NT2/D1 (cell line): ENCODE measurements at regions not wholly inside any gene's neighbourhood (a gene's known extent, or its start where the extent isn't known, plus 50 kb on each side); places are given as distances from the start of the nearest gene placed in this dataset.

Source experiments
- DNase-seq: peaks from one replicate; pipeline ENCODE4 v3.0.0-alpha.2; 2011; ENCODE audit warnings: low read depth, low spot score
- H3K27me3 ChIP-seq: 2 replicates; pipeline ENCODE4 v1.6.0; 2011; ENCODE audit warnings: mild to moderate bottlenecking; ENCODE audit not compliant: insufficient read length, insufficient read depth
- H3K36me3 ChIP-seq: 2 replicates; pipeline ENCODE4 v1.6.1; 2011; ENCODE audit warnings: mild to moderate bottlenecking, low read length, mixed read lengths; ENCODE audit not compliant: insufficient read depth, insufficient read length
- H3K4me1 ChIP-seq: 2 replicates; pipeline ENCODE4 v1.5.1; 2011; ENCODE audit not compliant: insufficient read depth, insufficient read length
- H3K4me3 ChIP-seq: 2 replicates; pipeline ENCODE4 v1.5.1; 2011; ENCODE audit warnings: low read depth; ENCODE audit not compliant: insufficient read length
- H3K9ac ChIP-seq: 2 replicates; pipeline ENCODE4 v1.6.0; 2011; ENCODE audit warnings: low read depth; ENCODE audit not compliant: insufficient read length
- H3K9me3 ChIP-seq: 2 replicates; pipeline ENCODE4 v1.5.1; 2011; ENCODE audit warnings: mild to moderate bottlenecking, low read length; ENCODE audit not compliant: insufficient read depth
- SUZ12 ChIP-seq: IDR thresholded peaks from 2 replicates; pipeline ENCODE4 v1.6.1; 2011; ENCODE audit not compliant: insufficient read length, insufficient read depth; ENCODE audit errors: extremely low read depth
- YY1 ChIP-seq: IDR thresholded peaks from 2 replicates; pipeline ENCODE4 v1.6.1; 2011; ENCODE audit not compliant: insufficient read length, insufficient read depth
- ZNF274 ChIP-seq: IDR thresholded peaks from 2 replicates; pipeline ENCODE4 v1.6.1; 2011; ENCODE audit warnings: mild to moderate bottlenecking, low read depth, low read length

DNA sequence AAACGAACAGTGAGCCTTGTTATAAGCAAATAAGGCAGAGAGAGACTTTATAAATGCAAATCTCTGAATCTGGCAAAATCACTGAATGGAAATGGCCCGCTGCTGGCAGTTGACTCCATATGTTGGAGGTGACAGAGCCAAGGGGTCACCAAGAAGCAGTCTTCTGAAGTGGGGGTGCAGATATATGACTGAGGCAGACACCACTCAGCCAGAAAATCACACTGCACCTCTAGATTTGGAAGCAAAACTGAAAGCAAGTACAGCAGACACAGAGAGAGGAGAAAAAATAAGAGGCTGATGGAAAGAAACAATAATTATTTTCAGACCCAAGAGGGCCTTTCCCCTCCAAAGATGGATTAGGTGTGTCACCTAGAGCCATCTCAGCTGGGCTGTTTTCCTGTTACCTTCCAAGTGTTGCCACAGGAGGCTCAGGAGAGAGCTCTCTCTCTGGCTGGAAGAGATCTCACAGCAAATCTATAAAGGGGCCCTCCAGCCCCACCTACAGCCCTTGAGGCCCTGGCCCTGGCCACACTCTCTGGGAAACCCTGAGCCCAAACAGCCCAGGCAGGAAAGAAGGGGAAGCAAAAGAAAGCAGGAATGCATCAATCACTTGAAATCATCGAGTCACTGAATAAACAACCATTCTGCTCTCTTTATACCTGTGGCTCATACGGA is 585.1 kb upstream of the PSMD7 start:
- Histone ChIP-seq H3K9ac (no peak overlapping the region), H3K4me3 (no peak overlapping the region), H3K36me3 (no peaks in the 10 kb centered on the region), H3K27me3 (no peaks in the 10 kb centered on the region), H3K4me1 (peaks cover 2% of the 10 kb centered on the region), H3K9me3 (no peaks in the 10 kb centered on the region)
- TF ChIP-seq ZNF274 = no peak
- no peak for TF ChIP-seq SUZ12
- TF ChIP-seq YY1 = no peak
- no peak for DNase-seq

DNA sequence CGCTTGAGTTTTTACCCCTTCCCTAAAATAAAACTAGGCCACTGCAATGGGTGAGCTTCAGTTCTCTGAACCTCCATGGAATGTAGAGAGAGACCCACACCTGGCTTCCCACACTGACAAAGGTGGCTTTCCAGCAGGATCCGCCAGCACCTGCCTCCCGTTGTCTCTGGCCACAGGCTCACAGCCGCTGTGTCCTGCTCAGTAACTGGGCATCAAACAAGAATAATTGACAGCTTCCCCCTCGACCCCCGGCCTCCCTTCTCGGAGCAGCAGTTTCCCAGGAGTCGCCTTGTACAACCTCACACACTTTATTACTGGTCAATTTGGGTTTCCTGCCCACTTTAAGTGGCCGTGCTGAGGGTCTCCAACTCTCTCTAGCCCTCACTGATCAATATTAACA is 586.1 kb upstream of the PSMD7 start:
- no peaks in the 10 kb centered on the region for H3K36me3 ChIP-seq
- H3K9ac ChIP-seq = no peak overlapping the region
- no peak for DNase-seq
- H3K4me3 ChIP-seq = no peak overlapping the region
- no peaks in the 10 kb centered on the region for H3K9me3 ChIP-seq
- H3K4me1 ChIP-seq = peaks cover 2% of the 10 kb centered on the region
- no peaks in the 10 kb centered on the region for H3K27me3 ChIP-seq
- TF ChIP-seq SUZ12 (no peak), YY1 (no peak), ZNF274 (no peak)

DNA sequence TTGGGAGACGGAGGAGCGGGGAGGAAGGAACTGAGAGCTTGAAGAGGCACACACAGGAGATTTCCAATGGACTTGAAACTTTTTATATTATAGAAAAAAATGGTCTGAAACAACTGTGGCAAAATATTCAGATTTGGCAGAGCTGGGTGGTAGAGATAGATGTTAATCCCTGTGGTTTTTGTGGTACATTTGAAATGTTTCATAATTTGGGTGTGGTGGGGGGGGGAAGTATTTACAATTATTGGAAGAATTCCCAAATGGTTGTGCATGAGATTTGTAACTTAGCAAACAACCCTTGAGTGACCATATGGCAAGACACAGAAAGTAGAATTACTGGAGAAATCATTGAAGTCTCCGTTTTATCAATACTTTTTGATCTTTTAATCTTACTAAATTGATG is 588.8 kb upstream of the PSMD7 start:
- Histone ChIP-seq H3K9ac (no peak overlapping the region), H3K36me3 (no peaks in the 10 kb centered on the region), H3K27me3 (no peaks in the 10 kb centered on the region), H3K4me3 (no peak overlapping the region), H3K9me3 (no peaks in the 10 kb centered on the region), H3K4me1 (peaks cover 2% of the 10 kb centered on the region)
- TF ChIP-seq ZNF274 (no peak), SUZ12 (no peak), YY1 (no peak)
- no peak for DNase-seq

DNA sequence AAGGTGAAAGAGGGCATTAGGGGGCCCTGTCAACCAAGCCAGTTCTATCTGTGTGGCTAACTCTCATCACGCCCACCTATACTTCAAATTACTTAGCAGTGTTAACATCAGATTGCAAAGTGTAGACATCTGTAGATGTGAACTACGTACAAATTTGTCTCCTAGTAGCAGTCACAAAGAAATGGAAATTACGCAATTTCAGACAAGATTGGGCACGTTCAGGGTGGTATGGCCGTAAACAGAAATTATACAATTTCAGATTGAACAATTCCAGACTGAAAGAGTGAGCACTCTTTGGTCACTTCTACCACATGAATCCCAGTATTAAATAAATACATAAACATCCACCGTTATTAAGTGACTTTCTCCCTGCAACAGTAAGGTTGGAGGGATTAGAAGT is 592.7 kb upstream of the PSMD7 start:
- no peak for TF ChIP-seq ZNF274
- TF ChIP-seq SUZ12 = no peak
- TF ChIP-seq YY1 = no peak
- no peaks in the 10 kb centered on the region for H3K27me3 ChIP-seq
- H3K9me3 ChIP-seq = no peaks in the 10 kb centered on the region
- no peaks in the 10 kb centered on the region for H3K36me3 ChIP-seq
- no peak overlapping the region for H3K9ac ChIP-seq
- H3K4me3 ChIP-seq = no peak overlapping the region
- H3K4me1 ChIP-seq = no peaks in the 10 kb centered on the region
- no peak for DNase-seq

DNA sequence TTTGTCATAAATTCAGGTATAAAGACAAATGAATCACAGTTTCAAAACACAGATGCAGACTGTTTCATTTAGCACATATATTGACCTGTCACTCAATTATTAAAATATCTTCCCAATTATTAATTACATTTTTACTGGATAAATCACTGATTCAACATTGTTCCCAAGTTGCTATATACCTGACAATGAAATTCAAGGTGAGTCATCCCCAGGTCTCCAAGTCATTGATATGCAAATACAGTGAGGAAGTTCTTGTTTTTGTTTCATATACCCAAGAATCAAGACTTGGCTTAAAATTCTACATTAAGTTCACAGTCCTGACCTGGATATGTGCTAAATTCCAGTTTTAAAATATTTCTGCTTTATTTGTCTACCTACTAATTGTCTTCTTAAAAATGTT is 599.3 kb upstream of the PSMD7 start:
- no peaks in the 10 kb centered on the region for H3K9me3 ChIP-seq
- H3K27me3 ChIP-seq = no peaks in the 10 kb centered on the region
- H3K9ac ChIP-seq = no peak overlapping the region
- TF ChIP-seq ZNF274 (no peak), SUZ12 (no peak), YY1 (no peak)
- H3K36me3 ChIP-seq = no peaks in the 10 kb centered on the region
- no peak for DNase-seq
- H3K4me1 ChIP-seq = no peaks in the 10 kb centered on the region
- H3K4me3 ChIP-seq = no peak overlapping the region

DNA sequence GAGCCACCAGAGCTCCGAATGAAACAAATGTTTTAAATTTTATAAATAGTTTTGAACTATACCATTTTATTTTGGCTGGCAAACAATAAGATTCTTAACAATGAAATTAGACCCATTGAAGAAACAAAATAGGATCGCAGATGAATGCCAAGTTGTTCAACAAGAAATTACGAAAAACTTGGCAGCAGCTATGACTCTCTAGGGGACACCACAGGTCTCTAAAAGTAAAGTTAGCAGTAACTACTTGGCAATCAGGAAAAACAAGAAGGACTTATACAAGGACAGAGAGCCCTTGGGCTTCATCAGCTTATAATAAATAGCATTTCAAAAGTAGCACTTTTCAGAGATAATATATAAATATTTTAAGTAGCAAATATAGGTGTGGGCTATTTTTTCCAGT is 603.8 kb upstream of the PSMD7 start:
- DNase-seq = no peak
- H3K4me3 ChIP-seq = no peak overlapping the region
- H3K36me3 ChIP-seq = no peaks in the 10 kb centered on the region
- no peaks in the 10 kb centered on the region; the same call in 1 of the 2 replicates for H3K9me3 ChIP-seq
- no peaks in the 10 kb centered on the region for H3K4me1 ChIP-seq
- no peaks in the 10 kb centered on the region for H3K27me3 ChIP-seq
- no peak overlapping the region for H3K9ac ChIP-seq
- no peak for TF ChIP-seq YY1
- TF ChIP-seq ZNF274 = no peak
- TF ChIP-seq SUZ12 = no peak

DNA sequence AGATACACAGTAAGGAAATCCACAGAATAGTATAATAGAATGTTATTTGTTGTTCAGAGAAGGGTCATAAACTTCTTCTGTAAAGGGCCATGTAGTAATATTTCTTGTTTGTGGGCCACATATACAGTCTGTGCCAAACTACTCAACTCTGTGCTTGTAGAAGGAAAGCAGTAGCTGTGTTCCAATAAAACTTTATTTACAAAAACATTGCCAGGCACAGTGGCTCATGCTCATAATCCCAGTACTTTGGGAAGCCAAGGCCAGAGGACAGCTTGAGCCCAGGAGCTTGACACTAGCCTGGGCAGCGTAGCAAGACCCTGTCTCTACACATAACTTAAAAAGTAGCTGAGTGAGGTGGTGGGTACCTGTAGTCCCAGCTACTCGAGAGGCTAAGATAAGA is 612.8 kb upstream of the PSMD7 start:
- Histone ChIP-seq H3K4me3 (no peak overlapping the region), H3K36me3 (no peaks in the 10 kb centered on the region), H3K9me3 (no peaks in the 10 kb centered on the region; the same call in 1 of the 2 replicates), H3K4me1 (no peaks in the 10 kb centered on the region), H3K9ac (no peak overlapping the region), H3K27me3 (no peaks in the 10 kb centered on the region)
- no peak for TF ChIP-seq SUZ12
- TF ChIP-seq YY1 = no peak
- TF ChIP-seq ZNF274 = no peak
- DNase-seq = no peak

DNA sequence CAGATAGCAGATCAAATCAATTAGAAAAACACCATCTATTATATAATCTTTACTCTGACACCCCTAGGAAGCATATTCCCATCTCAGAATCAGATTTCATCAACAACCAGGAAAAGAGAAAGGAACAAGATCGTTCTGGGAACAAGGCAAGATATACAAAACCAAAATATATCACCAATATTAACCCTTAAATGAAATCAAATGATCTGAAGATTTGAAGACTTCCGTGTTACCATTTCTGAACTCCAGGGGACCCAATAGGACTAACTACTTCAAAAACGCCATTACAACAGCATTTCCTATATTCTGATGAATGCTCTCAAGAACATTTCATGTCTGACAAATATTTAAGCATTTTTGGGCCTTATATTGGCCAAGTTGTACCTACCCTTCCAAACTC is 624.2 kb upstream of the ZFHX3 start:
- no peaks in the 10 kb centered on the region for H3K27me3 ChIP-seq
- no peaks in the 10 kb centered on the region for H3K36me3 ChIP-seq
- no peak for TF ChIP-seq SUZ12
- TF ChIP-seq YY1 = no peak
- no peak for TF ChIP-seq ZNF274
- DNase-seq = no peak
- H3K9me3 ChIP-seq = peaks cover 9% of the 10 kb centered on the region; the same call in 1 of the 2 replicates
- no peak overlapping the region for H3K9ac ChIP-seq
- no peaks in the 10 kb centered on the region for H3K4me1 ChIP-seq
- H3K4me3 ChIP-seq = no peak overlapping the region
